Body of pancreas (tissue), 4 donors: ENCODE measurements at regions not wholly inside any gene's neighbourhood (a gene's known extent, or its start where the extent isn't known, plus 50 kb on each side); places are given as distances from the start of the nearest gene placed in this dataset.
"Not testable (repeated sequence)": the region's sequence is repeated elsewhere in the genome, so short reads cannot be mapped to it uniquely, and the experiment has no call there.

Experiments used
- ATAC-seq: fragments of 150-250 bp; one replicate; pipeline ENCODE4 v1.9.1; 2016
- DNase-seq, 4 donors: peaks; one replicate each; pipeline ENCODE4 v3.0.0-alpha.2; 2019
- H3K27ac ChIP-seq, 4 donors: fragments of 200-600 bp; sonication (generic); 1 replicate in 3 of 4; 2 replicates in 1 of 4; pipeline versions ENCODE4 v1.5.1 to v1.6.1; 2016 to 2019; ENCODE audit warnings: mild to moderate bottlenecking in 1 of 4, mixed read lengths in 1 of 4, moderate library complexity in 1 of 4
- H3K27me3 ChIP-seq, 2 donors: fragments of 200-600 bp; sonication (generic); one replicate each; pipeline ENCODE4 v1.6.0; 2016; ENCODE audit warnings: mild to moderate bottlenecking in 1 of 2
- H3K36me3 ChIP-seq, 2 donors: fragments of 200-600 bp; sonication (generic); replicated peaks in 1 of 2; 2 replicates each; pipeline ENCODE4 v1.5.1; 2016; ENCODE audit warnings: low read depth in 2 of 2; ENCODE audit not compliant: insufficient read depth in 1 of 2
- H3K4me1 ChIP-seq: fragments of 200-600 bp; sonication (generic); one replicate; pipeline ENCODE4 v1.6.0; 2016
- H3K4me3 ChIP-seq, 2 donors: fragments of 200-600 bp; sonication (generic); 1 replicate in 1 of 2; 2 replicates in 1 of 2; pipeline ENCODE4 v1.5.1; 2016 to 2019
- H3K9me3 ChIP-seq, 3 donors: fragments of 200-600 bp; sonication (generic); 1 replicate in 2 of 3; 2 replicates in 1 of 3; pipeline ENCODE4 v1.5.1; 2016
- POLR2A ChIP-seq, 3 donors: fragments of 450-650 bp; IDR thresholded peaks; one replicate each; pipeline ENCODE4 v1.6.1; 2016; ENCODE audit warnings: antibody characterized with exemption in 3 of 3, mild to moderate bottlenecking in 2 of 3
- WGBS, 2 donors: methylation state at CpG; one replicate each; pipeline ENCODE4 v1.1.5; 2017; 5-methylcytosine and 5-hydroxymethylcytosine counted together
- intact Hi-C: fragments of 100-400 bp; cut with DNase I; formaldehyde crosslinking; loops from one replicate; pipeline ENCODE4 v1.15.1; 2023
- TF ChIP-seq, protein P1 (sequence below), 7 experiments: fragments of 450-650 bp in 4 of 7; fragments of 200-600 bp in 3 of 7; sonication (generic) in 3 of 7; IDR thresholded peaks; one replicate each; pipeline ENCODE4 v1.5.1; 2016 to 2019; ENCODE audit warnings: antibody characterized with exemption in 7 of 7

DNA sequence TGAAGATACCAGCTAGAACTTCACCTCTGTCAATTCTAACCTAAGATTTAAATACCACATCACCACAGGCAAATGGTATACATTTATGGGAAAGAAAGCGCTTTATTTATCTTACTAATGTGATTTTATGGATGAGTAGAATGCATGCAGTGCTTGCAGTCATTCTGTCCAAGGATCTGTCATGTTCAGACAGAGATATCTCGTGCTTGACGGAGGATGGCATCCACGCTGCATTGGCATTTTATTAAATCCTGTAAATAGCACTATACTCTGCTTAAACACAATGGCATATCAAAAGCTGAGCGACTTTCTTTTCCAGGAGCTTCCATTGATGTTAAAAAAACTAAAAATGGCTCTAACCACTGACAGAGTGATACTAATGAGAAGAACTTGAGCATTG is 133.7 kb upstream of the CAV2 start:
- 72 to 77% methylated on average over 5 of the region's 5 CpGs for WGBS, 2 donors
- ATAC-seq, result no peak
- intact Hi-C loops, result no loop called here
- no peaks in the 10 kb centered on the region for H3K27me3 ChIP-seq
- H3K27ac ChIP-seq, result no peak overlapping the region
- TF ChIP-seq POLR2A (IDR thresholded peaks at IDR 0.05), result no peak
- TF ChIP-seq, protein P1, sequence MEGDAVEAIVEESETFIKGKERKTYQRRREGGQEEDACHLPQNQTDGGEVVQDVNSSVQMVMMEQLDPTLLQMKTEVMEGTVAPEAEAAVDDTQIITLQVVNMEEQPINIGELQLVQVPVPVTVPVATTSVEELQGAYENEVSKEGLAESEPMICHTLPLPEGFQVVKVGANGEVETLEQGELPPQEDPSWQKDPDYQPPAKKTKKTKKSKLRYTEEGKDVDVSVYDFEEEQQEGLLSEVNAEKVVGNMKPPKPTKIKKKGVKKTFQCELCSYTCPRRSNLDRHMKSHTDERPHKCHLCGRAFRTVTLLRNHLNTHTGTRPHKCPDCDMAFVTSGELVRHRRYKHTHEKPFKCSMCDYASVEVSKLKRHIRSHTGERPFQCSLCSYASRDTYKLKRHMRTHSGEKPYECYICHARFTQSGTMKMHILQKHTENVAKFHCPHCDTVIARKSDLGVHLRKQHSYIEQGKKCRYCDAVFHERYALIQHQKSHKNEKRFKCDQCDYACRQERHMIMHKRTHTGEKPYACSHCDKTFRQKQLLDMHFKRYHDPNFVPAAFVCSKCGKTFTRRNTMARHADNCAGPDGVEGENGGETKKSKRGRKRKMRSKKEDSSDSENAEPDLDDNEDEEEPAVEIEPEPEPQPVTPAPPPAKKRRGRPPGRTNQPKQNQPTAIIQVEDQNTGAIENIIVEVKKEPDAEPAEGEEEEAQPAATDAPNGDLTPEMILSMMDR (IDR thresholded peaks at IDR 0.05), result no peak
- H3K4me1 ChIP-seq, result no peaks in the 10 kb centered on the region
- H3K9me3 ChIP-seq, result no peaks in the 10 kb centered on the region
- H3K4me3 ChIP-seq, result no peak overlapping the region
- no peak for DNase-seq
- H3K36me3 ChIP-seq, result no peaks in the 10 kb centered on the region

DNA sequence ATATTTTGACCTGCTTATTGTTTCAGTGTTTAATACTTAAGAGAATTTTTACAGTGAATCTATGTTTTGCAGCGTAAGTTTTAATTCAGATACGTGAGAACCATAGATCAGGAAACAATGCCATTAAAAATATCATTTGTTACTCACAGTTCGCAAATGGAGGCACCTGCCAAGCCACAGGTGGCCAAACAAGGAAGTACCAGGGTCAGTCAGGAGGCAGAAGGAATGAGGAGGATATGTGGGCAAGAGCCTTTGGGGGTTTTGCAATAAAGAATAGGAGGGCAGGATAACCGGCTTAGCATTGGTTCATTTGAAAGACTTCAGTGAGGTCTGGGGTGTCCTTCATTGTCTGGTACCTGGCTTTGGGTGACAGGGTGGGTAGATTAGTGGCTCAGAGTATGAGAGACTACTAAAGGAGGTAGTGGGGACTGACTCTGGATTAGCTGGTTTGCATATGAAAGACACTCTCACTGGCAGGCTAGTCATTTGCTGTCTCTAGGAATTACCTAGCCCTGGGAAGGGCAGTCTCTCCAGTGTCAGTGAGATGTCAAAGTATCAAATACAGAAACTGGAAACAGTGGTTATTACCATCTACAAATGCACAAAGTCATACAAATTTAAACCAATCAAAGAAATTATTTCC is 132.2 kb upstream of the CAV2 start:
- no peaks in the 10 kb centered on the region for H3K36me3 ChIP-seq
- no peaks in the 10 kb centered on the region for H3K27me3 ChIP-seq
- intact Hi-C loops, result no loop called here
- TF ChIP-seq POLR2A (IDR thresholded peaks at IDR 0.05), result no peak
- TF ChIP-seq, protein P1 (IDR thresholded peaks at IDR 0.05), result no peak
- no peaks in the 10 kb centered on the region for H3K4me1 ChIP-seq
- ATAC-seq, result no peak
- H3K4me3 ChIP-seq, result no peak overlapping the region
- no peak for DNase-seq
- no peaks in the 10 kb centered on the region for H3K9me3 ChIP-seq
- no peak overlapping the region for H3K27ac ChIP-seq
- WGBS, 2 donors, result 77 to 79% methylated on average over 4 of the region's 4 CpGs

DNA sequence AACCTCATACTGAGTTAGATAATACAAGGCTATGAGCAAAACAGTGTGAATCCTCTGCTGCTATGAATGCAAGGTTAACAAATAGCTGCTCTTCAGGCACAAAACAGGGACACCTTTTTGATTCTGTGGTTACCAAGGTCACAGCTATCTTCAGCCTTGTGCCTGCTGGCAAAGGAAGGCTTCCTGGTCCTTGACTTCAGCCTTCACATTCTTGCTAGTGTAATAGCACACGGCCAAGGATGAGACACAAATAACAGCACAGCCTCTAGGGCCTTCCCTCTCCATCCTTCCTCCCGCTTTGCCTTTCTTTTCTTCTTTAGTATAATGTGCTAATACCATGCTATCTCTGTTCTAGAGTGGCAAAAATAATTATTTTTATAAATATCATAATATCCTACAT is 130.6 kb upstream of the CAV2 start:
- TF ChIP-seq, protein P1 (IDR thresholded peaks at IDR 0.05), result no peak
- TF ChIP-seq POLR2A (IDR thresholded peaks at IDR 0.05), result no peak
- H3K4me1 ChIP-seq, result no peaks in the 10 kb centered on the region
- DNase-seq, result no peak
- H3K27me3 ChIP-seq, result no peaks in the 10 kb centered on the region
- no peak for ATAC-seq
- WGBS, 2 donors, result 55 to 61% methylated on average over 2 of the region's 2 CpGs
- no peak overlapping the region for H3K27ac ChIP-seq
- no peak overlapping the region for H3K4me3 ChIP-seq
- intact Hi-C loops, result no loop called here
- H3K36me3 ChIP-seq, result no peaks in the 10 kb centered on the region
- H3K9me3 ChIP-seq, result no peaks in the 10 kb centered on the region

DNA sequence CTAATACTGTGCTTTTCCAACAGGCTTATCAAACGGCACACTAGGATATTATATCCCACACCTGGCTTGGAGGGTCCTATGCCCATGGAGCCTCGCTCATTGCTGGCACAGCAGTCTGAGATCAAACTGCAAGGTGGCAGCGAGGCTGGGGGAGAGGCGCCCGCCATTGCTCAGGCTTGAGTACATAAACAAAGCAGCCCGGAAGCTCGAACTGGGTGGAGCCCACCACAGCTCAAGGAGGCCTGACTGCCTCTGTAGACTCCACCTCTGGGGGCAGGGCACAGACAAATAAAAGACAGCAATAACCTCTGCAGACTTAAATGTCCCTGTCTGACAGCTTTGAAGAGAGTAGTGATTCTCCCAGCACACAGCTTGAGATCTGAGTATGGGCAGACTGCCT is 128.0 kb upstream of the CAV2 start:
- WGBS, 2 donors, result 92% methylated on average over 3 to 7 of the region's 7 CpGs
- H3K9me3 ChIP-seq, H3K27me3 ChIP-seq, intact Hi-C loops, H3K4me1 ChIP-seq, ATAC-seq, H3K36me3 ChIP-seq, DNase-seq, H3K27ac ChIP-seq, H3K4me3 ChIP-seq: not testable (repeated sequence)

DNA sequence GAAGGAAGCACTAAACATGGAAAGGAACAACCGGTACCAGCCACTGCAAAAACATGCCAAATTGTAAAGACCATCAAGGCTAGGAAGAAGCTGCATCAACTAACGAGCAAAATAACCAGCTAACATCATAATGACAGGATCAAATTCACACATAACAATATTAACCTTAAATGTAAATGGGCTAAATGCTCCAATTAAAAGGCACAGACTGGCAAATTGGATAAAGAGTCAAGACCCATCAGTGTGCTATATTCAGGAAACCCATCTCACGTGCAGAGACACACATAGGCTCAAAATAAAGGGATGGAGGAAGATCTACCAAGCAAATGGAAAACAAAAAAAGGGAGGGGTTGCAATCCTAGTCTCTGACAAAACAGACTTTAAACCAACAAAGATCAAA is 126.3 kb upstream of the CAV2 start:
- 76 to 80% methylated on average over 1 to 3 of the region's 3 CpGs for WGBS, 2 donors
- intact Hi-C loops, result not testable (repeated sequence)

DNA sequence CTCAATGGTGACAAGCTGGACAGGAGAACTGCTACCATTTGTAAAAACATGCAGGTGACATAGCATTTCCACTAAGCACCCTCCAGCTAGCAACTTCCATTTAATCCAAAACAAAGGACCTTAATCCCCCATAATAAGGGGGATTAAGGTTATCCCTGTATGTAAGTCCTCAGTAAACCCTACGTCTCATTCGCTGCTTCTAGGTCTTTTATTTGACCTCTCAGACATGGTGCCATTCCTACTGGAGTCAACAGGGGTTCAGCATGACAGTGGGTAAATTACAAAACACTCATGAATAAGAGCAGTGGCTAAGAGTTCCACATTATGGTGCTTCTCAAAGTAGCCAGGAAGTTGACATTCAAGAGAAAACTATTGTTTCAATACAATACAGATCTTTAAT is 121.8 kb upstream of the CAV2 start:
- ATAC-seq (no peak), DNase-seq (no peak)
- Histone ChIP-seq H3K27ac (no peak overlapping the region), H3K4me1 (peaks cover 6% of the 10 kb centered on the region), H3K9me3 (no peaks in the 10 kb centered on the region), H3K36me3 (no peaks in the 10 kb centered on the region), H3K27me3 (no peaks in the 10 kb centered on the region), H3K4me3 (no peak overlapping the region)
- no peak for TF ChIP-seq POLR2A (IDR thresholded peaks at IDR 0.05)
- TF ChIP-seq, protein P1 (IDR thresholded peaks at IDR 0.05), result no peak
- WGBS, 2 donors, result 92 to 94% methylated on average over 2 of the region's 2 CpGs
- intact Hi-C loops, result no loop called here

More for the DNA sequence above, 126.3 kb upstream of the CAV2 start:
- not testable (repeated sequence) for H3K9me3 ChIP-seq, DNase-seq, H3K27me3 ChIP-seq, H3K36me3 ChIP-seq, H3K4me3 ChIP-seq, H3K27ac ChIP-seq, ATAC-seq, H3K4me1 ChIP-seq
